ENCODE measurements at regions not wholly inside any gene's neighbourhood (a gene's known extent, or its start where the extent isn't known, plus 50 kb on each side); places are given as distances from the start of the nearest gene placed in this dataset.

DNA sequence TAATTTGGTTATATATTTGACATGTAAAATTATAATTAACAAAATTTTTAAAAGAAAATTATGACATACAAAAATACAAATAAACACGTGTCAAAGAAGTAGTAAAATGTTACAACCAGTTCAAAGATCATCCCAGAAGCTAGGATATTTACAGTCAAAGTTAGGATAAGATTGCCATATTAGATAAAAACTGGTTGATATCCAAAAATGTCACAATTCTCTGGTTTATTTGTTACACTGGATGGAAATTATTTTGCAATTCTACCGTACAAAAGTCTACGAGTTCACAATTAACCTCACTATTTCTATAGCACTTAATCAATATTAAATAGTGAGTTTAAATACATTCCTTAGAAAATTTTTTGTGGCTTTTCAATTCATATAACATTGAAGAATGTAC, 673.8 kb downstream of the GBE1 start:
- TF ChIP-seq, protein P1, sequence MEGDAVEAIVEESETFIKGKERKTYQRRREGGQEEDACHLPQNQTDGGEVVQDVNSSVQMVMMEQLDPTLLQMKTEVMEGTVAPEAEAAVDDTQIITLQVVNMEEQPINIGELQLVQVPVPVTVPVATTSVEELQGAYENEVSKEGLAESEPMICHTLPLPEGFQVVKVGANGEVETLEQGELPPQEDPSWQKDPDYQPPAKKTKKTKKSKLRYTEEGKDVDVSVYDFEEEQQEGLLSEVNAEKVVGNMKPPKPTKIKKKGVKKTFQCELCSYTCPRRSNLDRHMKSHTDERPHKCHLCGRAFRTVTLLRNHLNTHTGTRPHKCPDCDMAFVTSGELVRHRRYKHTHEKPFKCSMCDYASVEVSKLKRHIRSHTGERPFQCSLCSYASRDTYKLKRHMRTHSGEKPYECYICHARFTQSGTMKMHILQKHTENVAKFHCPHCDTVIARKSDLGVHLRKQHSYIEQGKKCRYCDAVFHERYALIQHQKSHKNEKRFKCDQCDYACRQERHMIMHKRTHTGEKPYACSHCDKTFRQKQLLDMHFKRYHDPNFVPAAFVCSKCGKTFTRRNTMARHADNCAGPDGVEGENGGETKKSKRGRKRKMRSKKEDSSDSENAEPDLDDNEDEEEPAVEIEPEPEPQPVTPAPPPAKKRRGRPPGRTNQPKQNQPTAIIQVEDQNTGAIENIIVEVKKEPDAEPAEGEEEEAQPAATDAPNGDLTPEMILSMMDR (IDR thresholded peaks at IDR 0.05) = no peak
- TF ChIP-seq POLR2A (IDR thresholded peaks at IDR 0.05) (no peak), EP300 (IDR thresholded peaks at IDR 0.05) (no peak)

Data from ovary (tissue), 3 donors.